Endodermal cell (in vitro differentiated cells): ENCODE measurements at regions not wholly inside any gene's neighbourhood (a gene's known extent, or its start where the extent isn't known, plus 50 kb on each side); places are given as distances from the start of the nearest gene placed in this dataset.

Experiments
- DNase-seq: peaks from one replicate; pipeline ENCODE4 v3.0.0-alpha.2; 2017
- H3K27ac ChIP-seq: 2 replicates; pipeline ENCODE4 v1.5.1; 2013; ENCODE audit warnings: mild to moderate bottlenecking, low read depth, low read length, moderate library complexity
- H3K27me3 ChIP-seq: 2 replicates; pipeline ENCODE4 v1.6.1; 2013; ENCODE audit warnings: mild to moderate bottlenecking, low read length, moderate library complexity; ENCODE audit not compliant: insufficient read depth, control insufficient read depth, poor library complexity, severe bottlenecking
- H3K36me3 ChIP-seq: 2 replicates; pipeline ENCODE4 v1.7.0; 2013; ENCODE audit warnings: mild to moderate bottlenecking, low read length, moderate library complexity; ENCODE audit not compliant: control insufficient read depth, insufficient read depth
- H3K4me1 ChIP-seq: one replicate; pipeline ENCODE4 v1.7.0; 2013; ENCODE audit warnings: low read length; ENCODE audit not compliant: control insufficient read depth, insufficient read depth
- H3K4me3 ChIP-seq: 2 replicates; pipeline ENCODE4 v1.5.1; 2013; ENCODE audit warnings: mild to moderate bottlenecking, low read length, moderate library complexity
- H3K9ac ChIP-seq: 2 replicates; pipeline ENCODE4 v1.6.1; 2013; ENCODE audit warnings: mild to moderate bottlenecking, low read length, moderate library complexity; ENCODE audit not compliant: poor library complexity, severe bottlenecking; ENCODE audit errors: extremely low read depth
- H3K9me3 ChIP-seq: 2 replicates; pipeline ENCODE4 v1.6.1; 2013; ENCODE audit warnings: mild to moderate bottlenecking, low read length, moderate library complexity; ENCODE audit not compliant: control insufficient read depth
- H3K27ac Mint-ChIP-seq: 2 replicates; pipeline ENCODE4 v1.8.0; 2020; ENCODE audit warnings: mixed read lengths
- H3K27me3 Mint-ChIP-seq: 2 replicates; pipeline ENCODE4 v1.8.0; 2021; ENCODE audit warnings: mild to moderate bottlenecking, mixed read lengths; ENCODE audit not compliant: insufficient read depth
- H3K36me3 Mint-ChIP-seq: 2 replicates; pipeline ENCODE4 v1.8.0; 2020; ENCODE audit warnings: low read depth, mixed read lengths
- H3K4me1 Mint-ChIP-seq: 2 replicates; pipeline ENCODE4 v1.8.0; 2020; ENCODE audit warnings: mixed read lengths
- H3K4me3 Mint-ChIP-seq: 2 replicates; pipeline ENCODE4 v1.8.0; 2020; ENCODE audit warnings: mild to moderate bottlenecking, moderate library complexity, mixed read lengths
- H3K9me3 Mint-ChIP-seq: 2 replicates; pipeline ENCODE4 v1.8.0; 2020; ENCODE audit warnings: mild to moderate bottlenecking, mixed read lengths
- WGBS, 2 experiments: methylation state at CpG; one replicate each; pipeline versions ENCODE4 v1.1.5 to v1.1.7; 2013; ENCODE audit warnings: missing lambda C conversion rate in 2 of 2, mixed read lengths in 1 of 2; ENCODE audit not compliant: insufficient coverage in 1 of 2, insufficient read length in 1 of 2; 5-methylcytosine and 5-hydroxymethylcytosine counted together
- TF ChIP-seq, protein P1 (sequence below): fragments of 200-600 bp; sonication (generic); conservative IDR thresholded peaks from 2 replicates; pipeline ENCODE4 v1.5.0; 2021; ENCODE audit warnings: antibody characterized with exemption, mild to moderate bottlenecking

- Histone ChIP-seq H3K9ac (no peak overlapping the region), H3K36me3 (no peaks in the 10 kb centered on the region), H3K4me1 (no peaks in the 10 kb centered on the region), H3K9me3 (no peaks in the 10 kb centered on the region), H3K27me3 (no peaks in the 10 kb centered on the region), H3K4me3 (no peak overlapping the region), H3K27ac (no peak overlapping the region)
- no peaks in the 10 kb centered on the region for H3K36me3 Mint-ChIP-seq
- H3K4me3 Mint-ChIP-seq, result no peak overlapping the region
- peaks cover 2% of the 10 kb centered on the region for H3K9me3 Mint-ChIP-seq
- 87 to 88% methylated on average over 2 of the region's 3 CpGs for WGBS, 2 experiments
- no peak overlapping the region for H3K27ac Mint-ChIP-seq
- no peaks in the 10 kb centered on the region for H3K4me1 Mint-ChIP-seq
- no peak for DNase-seq
- TF ChIP-seq, protein P1, sequence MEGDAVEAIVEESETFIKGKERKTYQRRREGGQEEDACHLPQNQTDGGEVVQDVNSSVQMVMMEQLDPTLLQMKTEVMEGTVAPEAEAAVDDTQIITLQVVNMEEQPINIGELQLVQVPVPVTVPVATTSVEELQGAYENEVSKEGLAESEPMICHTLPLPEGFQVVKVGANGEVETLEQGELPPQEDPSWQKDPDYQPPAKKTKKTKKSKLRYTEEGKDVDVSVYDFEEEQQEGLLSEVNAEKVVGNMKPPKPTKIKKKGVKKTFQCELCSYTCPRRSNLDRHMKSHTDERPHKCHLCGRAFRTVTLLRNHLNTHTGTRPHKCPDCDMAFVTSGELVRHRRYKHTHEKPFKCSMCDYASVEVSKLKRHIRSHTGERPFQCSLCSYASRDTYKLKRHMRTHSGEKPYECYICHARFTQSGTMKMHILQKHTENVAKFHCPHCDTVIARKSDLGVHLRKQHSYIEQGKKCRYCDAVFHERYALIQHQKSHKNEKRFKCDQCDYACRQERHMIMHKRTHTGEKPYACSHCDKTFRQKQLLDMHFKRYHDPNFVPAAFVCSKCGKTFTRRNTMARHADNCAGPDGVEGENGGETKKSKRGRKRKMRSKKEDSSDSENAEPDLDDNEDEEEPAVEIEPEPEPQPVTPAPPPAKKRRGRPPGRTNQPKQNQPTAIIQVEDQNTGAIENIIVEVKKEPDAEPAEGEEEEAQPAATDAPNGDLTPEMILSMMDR, result no peak
- H3K27me3 Mint-ChIP-seq, result no peaks in the 10 kb centered on the region
Observed at GRCh38 chr4:35884714-35885480, 359.4 kb downstream of the ARAP2 start.

DNA sequence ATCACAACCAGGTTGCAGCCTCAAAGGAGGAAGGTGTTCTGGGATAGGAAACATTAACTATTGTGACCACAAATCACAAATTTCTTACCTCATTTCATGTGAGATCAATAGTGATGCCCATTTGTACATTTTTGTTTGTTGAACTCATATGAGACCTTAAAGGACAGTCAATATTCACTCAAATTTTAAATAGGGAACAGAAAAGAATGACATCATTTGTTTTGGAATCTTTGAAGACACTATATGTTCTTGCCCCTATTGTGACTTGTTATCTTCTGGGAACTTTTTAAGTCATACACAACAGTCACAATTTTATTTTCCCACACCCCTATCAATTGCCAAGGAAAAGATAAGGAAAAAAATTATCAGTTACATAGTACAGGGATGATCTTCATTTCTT lies 346.5 kb downstream of the ARAP2 start:
- Histone ChIP-seq H3K9ac (no peak overlapping the region), H3K36me3 (no peaks in the 10 kb centered on the region), H3K9me3 (no peaks in the 10 kb centered on the region)

DNA sequence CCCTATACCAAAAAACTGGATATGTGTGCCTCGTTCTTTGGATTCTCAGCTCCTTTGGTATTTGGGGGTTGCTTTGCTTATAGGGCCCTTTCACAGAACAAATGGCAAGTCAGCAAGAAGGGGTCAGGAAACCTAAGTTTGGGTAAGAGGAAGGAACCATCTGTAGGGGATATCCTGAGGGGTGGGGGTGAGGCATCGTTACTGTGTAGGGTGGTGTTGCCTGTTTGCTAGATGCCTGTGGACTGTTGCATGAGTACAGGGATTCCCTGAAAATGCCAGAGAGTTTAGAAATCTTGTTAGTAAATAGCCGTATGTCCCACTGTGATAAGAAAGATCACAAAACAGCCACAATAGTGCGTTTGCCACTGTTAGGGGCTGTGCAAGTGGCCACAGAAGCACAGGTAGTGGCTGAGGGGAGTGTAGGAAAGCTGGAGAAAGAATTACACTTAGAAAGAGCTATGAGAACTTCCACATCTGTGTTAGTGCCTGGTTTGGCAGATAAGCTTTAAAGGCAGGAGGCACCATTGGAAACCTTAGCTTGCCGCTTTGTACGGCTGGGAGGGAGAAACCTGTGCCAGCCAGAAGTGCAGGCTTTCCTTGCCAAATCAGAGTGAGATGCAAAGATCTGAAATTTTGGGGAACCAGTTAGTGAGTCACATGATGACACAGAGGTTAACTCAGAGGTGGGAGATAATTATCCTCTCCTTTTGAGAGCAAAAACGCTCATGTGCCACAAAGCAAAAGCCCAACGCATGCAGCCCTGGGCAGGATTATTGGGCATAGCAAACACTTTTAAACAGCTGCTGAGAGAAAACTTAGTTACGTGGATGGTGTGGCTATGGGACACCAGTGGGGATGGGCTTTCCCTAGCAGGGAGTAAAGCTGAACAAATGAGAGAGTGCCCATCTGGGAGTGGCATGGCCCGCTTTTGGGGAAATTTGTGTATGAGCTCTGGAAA lies 343.7 kb downstream of the ARAP2 start:
- TF ChIP-seq, protein P1, result no peak
- no peaks in the 10 kb centered on the region for H3K27me3 Mint-ChIP-seq
- H3K4me1 ChIP-seq, result no peaks in the 10 kb centered on the region
- H3K9me3 ChIP-seq, result no peaks in the 10 kb centered on the region
- H3K4me3 ChIP-seq, result no peak overlapping the region
- no peaks in the 10 kb centered on the region for H3K27me3 ChIP-seq
- no peaks in the 10 kb centered on the region for H3K36me3 Mint-ChIP-seq
- DNase-seq, result no peak
- WGBS, 2 experiments, result 88 to 90% methylated on average over 7 to 10 of the region's 10 CpGs
- H3K36me3 ChIP-seq, result no peaks in the 10 kb centered on the region
- no peaks in the 10 kb centered on the region for H3K9me3 Mint-ChIP-seq
- no peak overlapping the region for H3K27ac Mint-ChIP-seq
- H3K4me3 Mint-ChIP-seq, result no peak overlapping the region
- H3K9ac ChIP-seq, result no peak overlapping the region
- H3K4me1 Mint-ChIP-seq, result peaks cover 3% of the 10 kb centered on the region
- no peak overlapping the region for H3K27ac ChIP-seq

More for the DNA sequence above, 346.5 kb downstream of the ARAP2 start:
- H3K36me3 Mint-ChIP-seq, result no peaks in the 10 kb centered on the region
- Histone ChIP-seq H3K27me3 (no peaks in the 10 kb centered on the region), H3K4me3 (no peak overlapping the region), H3K27ac (no peak overlapping the region), H3K4me1 (no peaks in the 10 kb centered on the region)
- no peak for DNase-seq
- no peak overlapping the region for H3K4me3 Mint-ChIP-seq
- H3K27ac Mint-ChIP-seq, result no peak overlapping the region
- no peaks in the 10 kb centered on the region for H3K9me3 Mint-ChIP-seq
- TF ChIP-seq, protein P1, result no peak
- H3K4me1 Mint-ChIP-seq, result peaks cover 3% of the 10 kb centered on the region
- no peaks in the 10 kb centered on the region for H3K27me3 Mint-ChIP-seq
